ENCODE measurements at regions not wholly inside any gene's neighbourhood (a gene's known extent, or its start where the extent isn't known, plus 50 kb on each side); places are given as distances from the start of the nearest gene placed in this dataset.

- TF ChIP-seq CTCF (conservative IDR thresholded peaks at IDR 0.05; ENCODE audit: low read depth in 2 of 2) (no peak), ETS1 (IDR thresholded peaks at IDR 0.05) (no peak)
These were observed 214.7 kb downstream of the OR4C45 start (continued) for GRCh38 chr11:50247309-50247874.

GRCh38 chr11:50267851-50268250 is 235.2 kb downstream of the OR4C45 start:
- H4K20me1 ChIP-seq (replicated peaks; ENCODE audit: insufficient read depth): no peaks in the 10 kb centered on the region
- H3K9me2 ChIP-seq (ENCODE audit: insufficient read depth): no peaks in the 10 kb centered on the region
- H3K9me3 Mint-ChIP-seq: peaks cover 90% of the 10 kb centered on the region
- H3K36me3 Mint-ChIP-seq (ENCODE audit: low read depth): peaks cover 36% of the 10 kb centered on the region
- H3K4me3 ChIP-seq: no peak overlapping the region
- DNase-seq (ENCODE audit: low spot score): no peak
- no peak for TF ChIP-seq ETS1 (IDR thresholded peaks at IDR 0.05)
- TF ChIP-seq JUNB (IDR thresholded peaks at IDR 0.05; ENCODE audit: unreplicated experiment): no peak
- no peak for TF ChIP-seq ZNF114 (CRISPR knock-in tag; IDR thresholded peaks at IDR 0.05)
- no peak for TF ChIP-seq NANOG (IDR thresholded peaks at IDR 0.05; ENCODE audit: borderline replicate concordance)
- no peaks in the 10 kb centered on the region for H3F3A ChIP-seq (replicated peaks; ENCODE audit: low read depth)
- no peak overlapping the region for H3K4me3 Mint-ChIP-seq
- H3K4me1 ChIP-seq (ENCODE audit: insufficient read depth): no peaks in the 10 kb centered on the region
- no peak overlapping the region for H3K27ac ChIP-seq (ENCODE audit: low read depth)
- no peak for ATAC-seq
- no peaks in the 10 kb centered on the region for H3K79me2 ChIP-seq (replicated peaks; ENCODE audit: insufficient read depth)
- no peaks in the 10 kb centered on the region; the same call in 1 of the 2 replicates for H3K36me3 ChIP-seq (ENCODE audit: insufficient read depth)
- no peaks in the 10 kb centered on the region for H3K27me3 ChIP-seq (ENCODE audit: insufficient read depth)
- H3K27me3 Mint-ChIP-seq (ENCODE audit: insufficient read depth, low read depth, poor library complexity): peaks cover 2% of the 10 kb centered on the region
- no peak overlapping the region for H3K4me2 ChIP-seq
- H2AFZ ChIP-seq: no peak overlapping the region
- no peak overlapping the region for H3K27ac Mint-ChIP-seq
- H3K4me1 Mint-ChIP-seq: no peaks in the 10 kb centered on the region

GRCh38 chr11:50275133-50275532 is 242.5 kb downstream of the OR4C45 start:
- no peaks in the 10 kb centered on the region for H3K4me1 ChIP-seq (ENCODE audit: insufficient read depth)
- Mint-ChIP-seq H3K9me3 (peaks cover 96% of the 10 kb centered on the region), H3K27ac (no peak overlapping the region), H3K4me3 (no peak overlapping the region), H3K27me3 (ENCODE audit: insufficient read depth, low read depth, poor library complexity) (peaks cover 2% of the 10 kb centered on the region), H3K36me3 (ENCODE audit: low read depth) (peaks cover 52% of the 10 kb centered on the region), H3K4me1 (no peaks in the 10 kb centered on the region)
- H3K27me3 ChIP-seq (ENCODE audit: insufficient read depth): no peaks in the 10 kb centered on the region
- H3K4me3 ChIP-seq: no peak overlapping the region
- no peak for TF ChIP-seq ZNF462 (CRISPR knock-in tag; IDR thresholded peaks at IDR 0.05)
- no peak for TF ChIP-seq CTCF (conservative IDR thresholded peaks at IDR 0.05; ENCODE audit: low read depth in 2 of 2)
- no peak for TF ChIP-seq POLR2AphosphoS5 (IDR thresholded peaks at IDR 0.05; ENCODE audit: low read depth)
- H3K36me3 ChIP-seq (ENCODE audit: insufficient read depth): no peaks in the 10 kb centered on the region; the same call in 1 of the 2 replicates
- ATAC-seq (no peak), DNase-seq (ENCODE audit: low spot score) (no peak)
- H3K27ac ChIP-seq (ENCODE audit: low read depth): no peak overlapping the region
- no peak overlapping the region for H2AFZ ChIP-seq
- no peaks in the 10 kb centered on the region for H3F3A ChIP-seq (replicated peaks; ENCODE audit: low read depth)
- H3K79me2 ChIP-seq (replicated peaks; ENCODE audit: insufficient read depth): no peaks in the 10 kb centered on the region
- H3K9me2 ChIP-seq (ENCODE audit: insufficient read depth): no peaks in the 10 kb centered on the region
- H3K4me2 ChIP-seq: no peak overlapping the region
- no peaks in the 10 kb centered on the region for H4K20me1 ChIP-seq (replicated peaks; ENCODE audit: insufficient read depth)

Measured in GM23338 (cell line).